Glutamatergic neuron (in vitro differentiated cells): ENCODE measurements at regions not wholly inside any gene's neighbourhood (a gene's known extent, or its start where the extent isn't known, plus 50 kb on each side); places are given as distances from the start of the nearest gene placed in this dataset.
A peak's percentile ranks its signal among the peaks of the same experiment; 100 is the strongest.

ENCODE experiments used
- DNase-seq: peaks from one replicate; pipeline ENCODE4 v3.0.0; 2022
- H3K27ac Mint-ChIP-seq: one replicate; pipeline ENCODE4 v1.8.0; 2020; ENCODE audit warnings: mild to moderate bottlenecking, mixed read lengths, inconsistent platforms; ENCODE audit not compliant: unreplicated experiment
- H3K27me3 Mint-ChIP-seq: one replicate; pipeline ENCODE4 v1.8.0; 2020; ENCODE audit warnings: mild to moderate bottlenecking, moderate library complexity, mixed read lengths, inconsistent platforms; ENCODE audit not compliant: unreplicated experiment
- H3K36me3 Mint-ChIP-seq: one replicate; pipeline ENCODE4 v1.8.0; 2020; ENCODE audit warnings: mild to moderate bottlenecking, mixed read lengths, inconsistent platforms; ENCODE audit not compliant: unreplicated experiment
- H3K4me1 Mint-ChIP-seq: one replicate; pipeline ENCODE4 v1.8.0; 2020; ENCODE audit warnings: mild to moderate bottlenecking, low read depth, mixed read lengths, inconsistent platforms; ENCODE audit not compliant: unreplicated experiment
- H3K4me3 Mint-ChIP-seq: one replicate; pipeline ENCODE4 v1.8.0; 2020; ENCODE audit warnings: mild to moderate bottlenecking, mixed read lengths, inconsistent platforms; ENCODE audit not compliant: unreplicated experiment
- H3K9me3 Mint-ChIP-seq: one replicate; pipeline ENCODE4 v1.8.0; 2020; ENCODE audit warnings: mild to moderate bottlenecking, moderate library complexity, mixed read lengths, inconsistent platforms; ENCODE audit not compliant: unreplicated experiment
- TF ChIP-seq, protein P1 (sequence below): fragments of 200-600 bp; sonication (generic); IDR thresholded peaks from one replicate; pipeline ENCODE4 v1.5.0; 2021; ENCODE audit not compliant: partially characterized antibody, unreplicated experiment

GRCh38 chr4:117971403-117971802 is 62.9 kb upstream of the NDST3 start:
- Mint-ChIP-seq H3K4me3 (peak overlapping the region; percentile 81), H3K4me1 (peaks cover 18% of the 10 kb centered on the region), H3K27ac (peak overlapping the region; percentile 98), H3K36me3 (no peaks in the 10 kb centered on the region), H3K9me3 (peaks cover 7% of the 10 kb centered on the region), H3K27me3 (peaks cover 3% of the 10 kb centered on the region)
- DNase-seq = no peak
- TF ChIP-seq, protein P1, sequence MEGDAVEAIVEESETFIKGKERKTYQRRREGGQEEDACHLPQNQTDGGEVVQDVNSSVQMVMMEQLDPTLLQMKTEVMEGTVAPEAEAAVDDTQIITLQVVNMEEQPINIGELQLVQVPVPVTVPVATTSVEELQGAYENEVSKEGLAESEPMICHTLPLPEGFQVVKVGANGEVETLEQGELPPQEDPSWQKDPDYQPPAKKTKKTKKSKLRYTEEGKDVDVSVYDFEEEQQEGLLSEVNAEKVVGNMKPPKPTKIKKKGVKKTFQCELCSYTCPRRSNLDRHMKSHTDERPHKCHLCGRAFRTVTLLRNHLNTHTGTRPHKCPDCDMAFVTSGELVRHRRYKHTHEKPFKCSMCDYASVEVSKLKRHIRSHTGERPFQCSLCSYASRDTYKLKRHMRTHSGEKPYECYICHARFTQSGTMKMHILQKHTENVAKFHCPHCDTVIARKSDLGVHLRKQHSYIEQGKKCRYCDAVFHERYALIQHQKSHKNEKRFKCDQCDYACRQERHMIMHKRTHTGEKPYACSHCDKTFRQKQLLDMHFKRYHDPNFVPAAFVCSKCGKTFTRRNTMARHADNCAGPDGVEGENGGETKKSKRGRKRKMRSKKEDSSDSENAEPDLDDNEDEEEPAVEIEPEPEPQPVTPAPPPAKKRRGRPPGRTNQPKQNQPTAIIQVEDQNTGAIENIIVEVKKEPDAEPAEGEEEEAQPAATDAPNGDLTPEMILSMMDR = no peak

GRCh38 chr4:117983541-117984365 is 50.5 kb upstream of the NDST3 start:
- TF ChIP-seq, protein P1 = no peak
- H3K4me3 Mint-ChIP-seq = no peak overlapping the region

GRCh38 chr4:117984366-117984680 is 50.0 kb upstream of the NDST3 start:
- Mint-ChIP-seq H3K4me3 (no peak overlapping the region), H3K4me1 (peaks cover 6% of the 10 kb centered on the region), H3K27ac (no peak overlapping the region), H3K36me3 (peaks cover 11% of the 10 kb centered on the region), H3K27me3 (no peaks in the 10 kb centered on the region), H3K9me3 (peaks cover 2% of the 10 kb centered on the region)
- DNase-seq = no peak
- TF ChIP-seq, protein P1 = no peak

More at GRCh38 chr4:117983541-117984365, 50.5 kb upstream of the NDST3 start:
- no peaks in the 10 kb centered on the region for H3K27me3 Mint-ChIP-seq
- no peak overlapping the region for H3K27ac Mint-ChIP-seq
- H3K4me1 Mint-ChIP-seq = peaks cover 6% of the 10 kb centered on the region
- peaks cover 2% of the 10 kb centered on the region for H3K9me3 Mint-ChIP-seq
- DNase-seq = no peak
- H3K36me3 Mint-ChIP-seq = peaks cover 16% of the 10 kb centered on the region
